AML-193 (cell line): ENCODE measurements at regions not wholly inside any gene's neighbourhood (a gene's known extent, or its start where the extent isn't known, plus 50 kb on each side); places are given as distances from the start of the nearest gene placed in this dataset.

ENCODE experiments used
- DNase-seq, 2 experiments: peaks; one replicate each; lab custom pipeline; 2025; lab: John Stamatoyannopoulos, UW

DNA sequence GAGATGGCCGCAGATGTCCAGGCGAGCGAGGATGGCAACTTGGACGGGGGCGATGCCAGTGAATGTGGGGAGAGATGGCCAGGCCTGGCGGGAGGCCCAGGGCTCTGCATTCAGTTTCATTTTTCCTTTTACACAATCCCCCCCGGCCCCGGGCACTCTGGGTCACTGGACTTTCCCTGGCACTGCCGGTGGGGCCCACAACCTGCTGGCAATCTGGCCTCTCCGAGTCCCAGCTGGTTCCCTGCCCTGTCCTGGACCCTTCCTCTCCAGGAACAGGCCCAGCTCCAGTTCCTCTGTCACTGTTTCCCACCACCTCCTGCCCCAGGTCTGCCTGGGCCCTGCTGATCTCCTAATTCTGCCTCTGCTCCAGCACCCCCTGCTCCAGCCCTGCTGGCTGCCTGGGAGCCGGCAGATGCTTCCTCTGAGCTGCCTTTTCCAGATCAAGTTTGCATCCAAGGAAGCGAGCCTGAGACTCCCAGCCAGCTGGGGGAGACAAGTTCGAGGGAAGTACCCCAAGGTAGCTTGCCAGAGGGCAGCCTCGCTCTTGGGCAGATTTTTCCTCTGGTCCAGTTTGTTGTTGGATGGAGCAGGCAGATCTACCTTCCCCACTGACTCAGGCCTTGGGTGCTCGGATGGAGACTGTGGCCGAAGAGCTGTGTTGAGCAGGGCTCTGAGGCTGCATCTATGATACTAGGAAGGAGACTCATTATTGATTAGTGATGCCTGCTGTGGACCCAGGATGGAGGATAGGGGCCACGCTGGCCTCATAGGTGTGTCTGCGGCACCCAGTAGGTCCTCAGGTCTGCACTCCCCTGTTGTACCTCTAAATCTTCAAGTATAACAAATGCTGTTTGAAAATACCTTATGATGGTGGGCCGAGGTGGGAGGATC lies 83.2 kb downstream of the CEBPB start:
- no peak for DNase-seq

DNA sequence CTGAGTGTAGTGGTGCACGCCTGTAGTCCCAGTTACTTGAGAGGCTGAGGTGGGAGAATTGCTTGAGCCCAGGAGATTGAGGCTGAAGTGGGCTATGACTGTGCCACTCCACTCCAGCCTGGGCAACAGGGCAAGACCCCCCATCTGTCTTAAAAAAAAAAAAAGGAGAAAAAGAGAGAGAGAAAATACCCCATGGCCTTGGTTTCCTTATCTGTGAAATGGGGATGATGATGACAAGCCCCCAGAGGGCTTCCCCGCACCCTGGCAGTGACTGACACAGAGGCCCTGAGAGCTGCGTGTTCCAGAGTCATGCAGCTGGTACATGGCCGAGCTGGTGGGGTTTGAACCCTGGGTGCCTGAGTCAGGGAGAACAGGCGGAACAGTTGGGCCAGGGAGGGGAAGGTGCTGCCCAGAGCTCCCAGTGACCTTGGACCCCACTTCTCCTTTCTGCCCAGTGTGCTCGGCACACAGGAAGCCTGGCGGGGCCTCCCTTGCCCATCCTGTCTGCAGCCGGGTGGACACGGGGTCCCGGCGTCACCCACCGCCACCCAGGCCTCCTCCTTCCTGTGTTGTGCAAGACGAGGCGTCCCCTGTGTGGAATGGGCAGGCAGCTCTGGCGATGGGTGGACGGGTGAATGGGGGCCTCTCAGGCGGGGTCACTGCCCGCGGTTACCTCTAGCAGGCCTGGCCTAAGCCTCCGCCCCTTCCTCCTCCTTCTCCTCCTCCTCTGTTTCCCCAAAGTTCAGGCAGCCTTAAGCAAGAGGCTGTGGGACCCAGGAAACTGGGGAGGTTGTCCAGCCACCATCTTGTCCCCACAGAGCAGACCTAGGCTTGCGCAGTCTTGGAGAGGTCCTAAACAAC lies 84.2 kb downstream of the CEBPB start:
- peak; percentile 96 for DNase-seq

DNA sequence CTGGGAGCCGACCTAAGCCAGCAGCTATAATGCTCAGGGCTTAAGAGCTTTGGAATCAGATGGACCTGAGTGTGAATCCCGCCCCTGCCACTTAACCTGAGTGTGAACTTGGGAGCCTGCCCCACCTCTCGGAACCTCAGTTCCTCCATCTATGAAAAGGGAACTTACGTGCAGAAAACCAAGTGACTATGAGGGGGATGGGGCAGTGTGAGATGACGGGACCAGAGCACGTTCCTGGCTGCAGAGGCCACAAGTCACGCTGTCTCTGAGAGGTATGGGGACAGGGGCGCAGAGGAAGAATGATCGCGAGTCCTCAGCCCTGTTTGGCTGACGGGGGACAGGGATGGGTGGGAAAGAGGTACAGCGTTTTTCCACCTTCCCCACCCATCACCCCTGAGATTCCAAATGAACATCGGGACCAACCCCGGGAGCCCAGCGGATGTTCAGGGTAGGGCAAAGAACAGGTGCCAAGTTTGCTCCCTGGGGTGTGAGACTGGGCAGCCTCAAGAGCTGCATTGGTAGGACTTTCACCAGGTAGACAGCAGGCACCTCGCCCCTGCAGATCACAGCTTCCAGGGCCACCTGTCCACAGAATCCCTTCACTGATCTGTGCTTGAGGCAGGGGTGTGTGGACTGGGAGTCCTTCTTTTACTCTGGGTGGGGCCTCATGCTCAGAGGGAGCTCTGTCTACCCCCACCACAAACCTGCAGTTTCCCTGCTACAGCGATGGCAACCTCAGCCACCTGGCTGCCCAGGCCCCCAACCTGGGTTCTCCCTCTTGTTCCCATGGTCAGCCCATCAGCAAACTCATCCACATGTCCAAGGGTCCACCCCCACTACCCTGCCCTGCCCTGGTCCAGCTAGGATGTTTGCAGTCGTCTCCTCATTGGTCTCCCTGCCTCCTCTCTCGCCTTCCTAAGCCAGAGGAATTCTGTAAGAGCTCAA lies 85.8 kb downstream of the CEBPB start:
- peak; percentile 62 to 73 for DNase-seq

DNA sequence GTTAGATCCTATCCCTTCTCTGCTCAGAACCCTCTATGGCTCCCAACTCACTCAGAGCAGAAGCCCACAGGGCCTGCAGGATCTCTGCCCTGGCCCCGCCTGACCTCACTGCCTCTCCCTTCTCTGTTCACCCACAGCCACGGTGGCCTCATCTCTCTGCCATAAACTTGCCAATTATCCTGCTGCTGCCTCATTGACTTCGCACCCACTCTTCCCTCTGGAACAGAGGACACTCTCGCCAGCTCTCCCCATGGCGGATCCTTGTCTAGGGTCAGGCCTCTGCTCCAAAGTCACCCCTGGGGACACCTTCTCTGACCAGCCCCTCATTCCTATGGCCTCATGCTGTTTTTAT lies 86.4 kb downstream of the CEBPB start:
- no peak for DNase-seq

DNA sequence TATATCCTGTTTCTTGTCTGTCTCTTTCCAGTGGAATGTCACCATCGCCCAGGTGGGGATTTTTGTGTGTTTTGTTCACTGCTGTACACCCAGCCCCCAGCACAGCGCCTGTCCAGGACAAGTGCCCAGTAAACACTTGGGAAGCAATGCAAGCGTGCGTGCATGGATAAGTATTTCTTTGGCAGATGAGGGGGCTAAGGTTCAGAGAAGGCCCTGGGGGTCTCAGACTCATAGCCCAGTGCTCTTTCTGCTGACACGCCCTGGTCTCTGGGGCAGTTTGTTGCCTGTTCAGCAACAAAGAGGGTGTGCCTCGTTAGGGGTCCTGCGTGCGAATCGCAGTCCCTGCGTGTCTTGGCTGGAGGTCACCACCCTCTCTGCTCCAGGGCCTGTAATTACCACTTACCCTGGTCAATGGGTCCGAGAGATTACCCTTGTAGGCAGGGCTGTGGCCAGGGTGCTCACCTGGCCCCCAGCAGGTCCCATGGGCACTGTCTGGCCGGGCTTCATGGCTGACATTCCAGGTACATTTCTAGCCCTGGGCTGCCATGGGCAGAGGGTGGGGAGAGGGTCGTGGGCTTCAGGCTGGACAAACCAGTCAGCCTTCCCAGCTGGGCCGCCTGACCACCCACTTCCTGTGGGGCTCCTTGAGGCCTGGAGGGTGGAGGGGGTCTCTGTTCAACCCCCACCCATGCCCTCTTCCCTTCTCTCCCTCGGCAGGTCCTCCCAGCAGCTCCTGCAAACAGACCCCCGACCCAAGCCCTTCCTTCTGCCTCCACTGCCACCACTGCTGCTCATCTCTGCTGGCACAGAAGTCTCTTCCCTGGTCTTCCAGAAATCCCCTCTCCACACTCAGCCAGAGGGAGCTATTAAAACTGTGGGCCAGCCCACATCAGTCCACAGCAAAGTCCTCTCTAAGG lies 87.1 kb downstream of the CEBPB start:
- DNase-seq = no peak

DNA sequence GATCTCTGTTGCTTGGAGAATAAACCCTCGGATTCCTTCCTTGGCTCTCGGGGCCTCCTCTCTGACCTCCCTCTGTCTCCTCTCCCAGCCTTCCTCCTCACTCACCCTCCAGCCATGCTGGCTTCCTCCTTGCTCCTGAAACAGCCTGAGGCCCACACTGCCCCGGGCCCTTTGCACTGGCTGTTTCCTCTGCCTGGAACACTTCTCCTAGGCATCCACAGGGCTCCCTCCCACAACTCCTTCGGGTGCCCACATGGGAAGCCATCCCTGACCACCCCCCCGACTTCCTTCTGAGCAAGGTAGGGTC lies 87.7 kb downstream of the CEBPB start:
- DNase-seq = no peak

- DNase-seq = no peak
Measured at GRCh38 chr20:50278684-50279531, 88.3 kb downstream of the CEBPB start.

DNA sequence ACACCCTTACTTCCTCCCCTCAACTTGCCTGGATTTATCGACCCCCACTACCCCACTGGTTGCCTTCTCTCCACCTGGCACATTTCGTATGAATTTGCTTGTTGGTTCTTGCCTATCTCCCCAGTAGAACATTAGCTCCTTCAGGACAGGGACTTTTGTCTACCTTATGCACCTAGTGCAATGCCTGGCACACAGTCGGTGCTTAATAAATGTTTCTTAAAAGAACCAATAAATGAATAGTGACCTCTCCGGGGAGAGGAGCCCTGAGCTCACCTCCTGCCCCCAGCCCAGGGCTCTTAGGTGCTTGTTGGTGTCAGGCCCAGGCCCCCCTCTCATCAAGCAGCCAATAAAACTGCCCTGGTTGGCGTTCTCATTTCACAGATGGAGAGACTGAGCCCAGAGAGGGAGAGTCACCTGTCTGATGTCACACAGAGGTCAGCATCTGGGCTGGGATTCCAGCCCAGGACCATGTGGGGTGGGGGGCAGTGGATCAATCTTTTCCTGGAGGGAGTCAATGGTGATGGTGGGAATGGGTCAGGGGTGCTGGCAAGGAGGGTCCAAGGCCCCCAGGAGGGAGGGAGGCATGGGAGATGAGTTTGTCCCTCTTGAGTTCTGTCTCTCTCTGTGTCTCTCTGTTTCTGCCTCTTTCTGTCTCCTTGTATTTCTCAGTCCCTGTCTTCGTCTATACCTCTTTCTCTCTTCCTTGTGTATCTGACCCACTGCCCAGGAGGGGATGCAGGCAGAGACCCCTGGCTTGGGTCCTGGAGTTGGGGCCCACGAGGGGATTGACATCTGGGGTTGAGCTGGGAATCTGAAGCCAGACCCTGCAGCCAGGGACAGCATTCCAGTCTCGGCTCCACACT lies 89.6 kb downstream of the CEBPB start:
- no peak for DNase-seq

- no peak for DNase-seq
Measured at GRCh38 chr20:50280851-50281655, 90.4 kb downstream of the CEBPB start.

- no peak for DNase-seq
Measured at GRCh38 chr20:50281831-50282591, 91.4 kb downstream of the CEBPB start.

- no peak for DNase-seq
Measured at GRCh38 chr20:50282592-50283241, 92.1 kb downstream of the CEBPB start.

GRCh38 chr20:50283370-50283769 lies 92.7 kb downstream of the CEBPB start:
- no peak for DNase-seq

- peak; percentile 54 to 78 for DNase-seq
Measured at GRCh38 chr20:50283922-50284810, 93.5 kb downstream of the CEBPB start.

- DNase-seq = no peak
Measured at GRCh38 chr20:50284811-50285375, 94.3 kb downstream of the CEBPB start.

- no peak for DNase-seq
Measured at GRCh38 chr20:50285376-50286173, 94.9 kb downstream of the CEBPB start.
